H1 (cell line): ENCODE measurements at regions not wholly inside any gene's neighbourhood (a gene's known extent, or its start where the extent isn't known, plus 50 kb on each side); places are given as distances from the start of the nearest gene placed in this dataset.
"Not testable (repeated sequence)": the region's sequence is repeated elsewhere in the genome, so short reads cannot be mapped to it uniquely, and the experiment has no call there.

ENCODE experiments used
- CTCF ChIA-PET: fragments of 300-600 bp; sonication (Branson Sonifier 250); formaldehyde crosslinking; loops from one replicate; lab custom pipeline; 2021; ENCODE audit not compliant: partially characterized antibody; lab: Charles Lee
- POLR2A ChIA-PET: fragments of 300-600 bp; sonication (Branson Sonifier 250); formaldehyde crosslinking; loops from one replicate; lab custom pipeline; 2021; ENCODE audit warnings: inconsistent platforms; ENCODE audit not compliant: partially characterized antibody; lab: Charles Lee
- DNase-seq, 2 experiments: peaks; one replicate each; pipeline versions ENCODE4 v3.0.0 to v3.0.0-alpha.2; 2010 to 2022; ENCODE audit warnings: low spot score in 2 of 2, low read depth in 1 of 2, mixed read lengths in 1 of 2
- FAIRE-seq: peaks from 2 replicates; lab custom pipeline; 2011; peaks lifted over from hg19 to GRCh38; lab: Jason Lieb, UNC
- H2AFZ ChIP-seq: 2 replicates; pipeline ENCODE4 v1.8.1; 2012; ENCODE audit warnings: low read length, inconsistent platforms
- H2AK5ac ChIP-seq: 2 replicates; pipeline ENCODE4 v1.6.1; 2013; ENCODE audit warnings: low read depth, low read length
- H2BK120ac ChIP-seq: replicated peaks from 2 replicates; pipeline ENCODE3; 2013; ENCODE audit warnings: low read depth, low read length, inconsistent platforms
- H2BK12ac ChIP-seq: 2 replicates; pipeline ENCODE4 v1.6.1; 2013; ENCODE audit warnings: low read depth, low read length
- H2BK15ac ChIP-seq: 2 replicates; pipeline ENCODE4 v1.6.1; 2013; ENCODE audit warnings: low read length
- H2BK20ac ChIP-seq: 2 replicates; pipeline ENCODE4 v1.6.1; 2013; ENCODE audit warnings: low read length
- H2BK5ac ChIP-seq: 2 replicates; pipeline ENCODE4 v1.6.1; 2013; ENCODE audit warnings: low read depth, low read length
- H3K14ac ChIP-seq: 2 replicates; pipeline ENCODE4 v1.6.1; 2013; ENCODE audit warnings: inconsistent platforms; ENCODE audit not compliant: insufficient read length
- H3K18ac ChIP-seq: 2 replicates; pipeline ENCODE4 v1.6.1; 2013; ENCODE audit warnings: low read length; ENCODE audit errors: extremely low read depth
- H3K23ac ChIP-seq: 2 replicates; pipeline ENCODE4 v1.6.1; 2013; ENCODE audit warnings: inconsistent platforms; ENCODE audit not compliant: insufficient read length
- H3K23me2 ChIP-seq: 2 replicates; pipeline ENCODE4 v1.6.1; 2013; ENCODE audit warnings: low read depth, low read length
- H3K27ac ChIP-seq: 2 replicates; pipeline ENCODE4 v1.6.1; 2011; ENCODE audit warnings: low read depth, low read length, inconsistent platforms
- H3K27me3 ChIP-seq, 4 experiments: replicated peaks in 1 of 4; 1 replicate in 1 of 4; 2 replicates in 3 of 4; pipeline versions ENCODE4 v1.6.1 to v1.8.1; 2011 to 2013; ENCODE audit warnings: low read length in 3 of 4, mild to moderate bottlenecking in 3 of 4, inconsistent platforms in 2 of 4, mixed read lengths in 2 of 4, moderate library complexity in 1 of 4; ENCODE audit not compliant: control insufficient read depth in 3 of 4, insufficient read depth in 3 of 4; ENCODE audit errors: extremely low read depth in 1 of 4
- H3K36me3 ChIP-seq, 4 experiments: 2 replicates each; pipeline versions ENCODE4 v1.6.1 to v1.8.1; 2011 to 2013; ENCODE audit warnings: mild to moderate bottlenecking in 4 of 4, low read length in 3 of 4, moderate library complexity in 2 of 4, control low read depth in 1 of 4, inconsistent platforms in 1 of 4; ENCODE audit not compliant: insufficient read depth in 4 of 4, control insufficient read depth in 2 of 4
- H3K4ac ChIP-seq: replicated peaks from 2 replicates; pipeline ENCODE3; 2013; ENCODE audit warnings: low read length, low read depth, mixed read lengths, inconsistent platforms; ENCODE audit not compliant: insufficient read length
- H3K4me1 ChIP-seq, 4 experiments: replicated peaks in 1 of 4; 1 replicate in 1 of 4; 2 replicates in 3 of 4; pipeline versions ENCODE4 v1.6.1 to v1.8.1; 2011 to 2013; ENCODE audit warnings: low read length in 3 of 4, inconsistent platforms in 2 of 4, mixed read lengths in 1 of 4; ENCODE audit not compliant: insufficient read depth in 4 of 4, control insufficient read depth in 3 of 4
- H3K4me2 ChIP-seq, 2 experiments: 2 replicates each; pipeline versions ENCODE4 v1.6.1 to v1.8.1; 2011 to 2013; ENCODE audit warnings: low read depth in 2 of 2, low read length in 2 of 2, control low read depth in 1 of 2, inconsistent platforms in 1 of 2, mild to moderate bottlenecking in 1 of 2; ENCODE audit not compliant: insufficient read depth in 1 of 2
- H3K4me3 ChIP-seq, 4 experiments: fragments of 200-600, 300-600 bp in 1 of 4; sonication (generic), shearing (Covaris generic), sonication (Bioruptor Twin) in 1 of 4; 2 replicates each; pipeline versions ENCODE4 v1.5.1 to v1.8.1; 2011 to 2016; ENCODE audit warnings: low read length in 4 of 4, low read depth in 3 of 4, control low read depth in 2 of 4, inconsistent platforms in 2 of 4, mild to moderate bottlenecking in 2 of 4, mixed read lengths in 1 of 4, moderate library complexity in 1 of 4; ENCODE audit not compliant: insufficient read depth in 2 of 4; ENCODE audit errors: extremely low read depth in 1 of 4
- H3K56ac ChIP-seq: replicated peaks from 2 replicates; pipeline ENCODE3; 2013; ENCODE audit warnings: low read depth, mild to moderate bottlenecking, mixed read lengths, low read length, inconsistent platforms; ENCODE audit not compliant: insufficient read length
- H3K79me1 ChIP-seq: 2 replicates; pipeline ENCODE4 v1.6.1; 2013; ENCODE audit warnings: low read depth, low read length, control low read depth
- H3K79me2 ChIP-seq, 2 experiments: 2 replicates each; pipeline versions ENCODE4 v1.6.1 to v1.8.1; 2012 to 2013; ENCODE audit warnings: low read length in 2 of 2, mild to moderate bottlenecking in 2 of 2, inconsistent platforms in 1 of 2; ENCODE audit not compliant: insufficient read depth in 2 of 2, control insufficient read depth in 1 of 2
- H3K9ac ChIP-seq, 4 experiments: replicated peaks in 1 of 4; 1 replicate in 1 of 4; 2 replicates in 3 of 4; pipeline versions ENCODE4 v1.6.1 to v1.8.1; 2011 to 2013; ENCODE audit warnings: low read depth in 3 of 4, low read length in 3 of 4, control low read depth in 2 of 4, mild to moderate bottlenecking in 2 of 4, moderate library complexity in 2 of 4, inconsistent platforms in 1 of 4; ENCODE audit errors: extremely low read depth in 1 of 4
- H3K9me3 ChIP-seq, 2 experiments: 2 replicates each; pipeline versions ENCODE4 v1.6.1 to v1.8.1; 2012 to 2013; ENCODE audit warnings: mild to moderate bottlenecking in 2 of 2, moderate library complexity in 2 of 2, control low read depth in 1 of 2, inconsistent platforms in 1 of 2, low read depth in 1 of 2, low read length in 1 of 2, mixed read lengths in 1 of 2; ENCODE audit not compliant: insufficient read depth in 2 of 2
- H4K20me1 ChIP-seq, 2 experiments: replicated peaks in 1 of 2; 2 replicates each; pipeline versions ENCODE3 to v1.8.1; 2011 to 2013; ENCODE audit warnings: inconsistent platforms in 2 of 2, low read length in 2 of 2, mild to moderate bottlenecking in 1 of 2; ENCODE audit not compliant: insufficient read depth in 2 of 2, control insufficient read depth in 1 of 2
- H4K5ac ChIP-seq: 2 replicates; pipeline ENCODE4 v1.6.1; 2013; ENCODE audit warnings: low read length, low read depth, mixed read lengths, inconsistent platforms; ENCODE audit not compliant: insufficient read length
- H4K8ac ChIP-seq: 2 replicates; pipeline ENCODE4 v1.8.0; 2013; ENCODE audit warnings: mild to moderate bottlenecking, moderate library complexity, low read length, inconsistent platforms; ENCODE audit not compliant: insufficient read depth; ENCODE audit errors: extremely low read depth
- H4K91ac ChIP-seq: replicated peaks from 2 replicates; pipeline ENCODE3; 2013; ENCODE audit warnings: low read length, mixed read lengths, inconsistent platforms; ENCODE audit not compliant: insufficient read length
- WGBS, 2 experiments: shearing (Covaris generic) in 1 of 2; methylation state at CpG; one replicate each; pipeline versions ENCODE4 v1.1.6 to v1.1.7; 2013 to 2015; ENCODE audit warnings: low lambda C conversion rate in 2 of 2, mixed read lengths in 2 of 2, inconsistent platforms in 1 of 2, low coverage in 1 of 2, missing lambda C conversion rate in 1 of 2; ENCODE audit not compliant: insufficient replicate concordance in 2 of 2, insufficient coverage in 1 of 2, insufficient read length in 1 of 2; ENCODE audit errors: extremely low coverage in 1 of 2, missing lambda C conversion rate in 1 of 2; 5-methylcytosine and 5-hydroxymethylcytosine counted together

DNA sequence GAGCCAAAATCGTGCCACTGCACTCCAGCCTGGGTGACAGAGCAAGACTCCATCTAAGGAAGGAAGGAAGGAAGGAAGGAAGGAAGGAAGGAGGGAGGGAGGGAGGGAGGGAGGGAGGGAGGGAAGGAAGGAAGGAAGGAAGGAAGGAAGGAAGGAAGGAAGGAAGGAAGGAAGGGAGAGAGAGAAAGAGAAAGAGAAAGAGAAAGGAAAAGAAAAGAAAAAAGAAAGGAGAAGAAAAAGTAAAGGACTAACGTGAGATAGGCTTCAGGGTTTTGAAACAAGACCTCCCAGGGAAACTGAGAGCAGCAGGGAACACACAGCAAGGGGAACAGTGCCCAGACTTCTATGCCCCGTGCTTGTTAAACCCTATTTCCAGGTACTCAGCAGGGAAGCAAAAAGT, 278.7 kb downstream of the C16orf95 start:
- not testable (repeated sequence) for H2AFZ ChIP-seq, H4K91ac ChIP-seq, H4K5ac ChIP-seq, H2BK15ac ChIP-seq, H3K9me3 ChIP-seq, FAIRE-seq, H2AK5ac ChIP-seq, DNase-seq, H4K8ac ChIP-seq, H3K79me2 ChIP-seq, H3K36me3 ChIP-seq, H3K4ac ChIP-seq, H2BK120ac ChIP-seq, H3K79me1 ChIP-seq, H3K14ac ChIP-seq, H3K23me2 ChIP-seq, H3K18ac ChIP-seq, H3K27me3 ChIP-seq, H3K4me1 ChIP-seq, H2BK20ac ChIP-seq, H3K4me2 ChIP-seq, H3K23ac ChIP-seq, H3K27ac ChIP-seq, H3K4me3 ChIP-seq, H4K20me1 ChIP-seq, H2BK5ac ChIP-seq, H3K56ac ChIP-seq, H3K9ac ChIP-seq, H2BK12ac ChIP-seq
- ChIA-PET POLR2A (interaction anchor here (0.6 kb wide), 1 partner anchor 16 kb away, joined by 3 read pairs; no protein-coding TSS in a partner anchor), CTCF (interaction anchor here (1.3 to 1.4 kb wide), 2 partner anchors 24 to 475 kb away, joined by 3 to 6 read pairs; no protein-coding TSS in a partner anchor)
- WGBS, 2 experiments = 94% methylated on average over 2 of the region's 3 CpGs; no CpG with 5 or more reads in 1 of the 2 experiments
